GM12878 (cell line): ENCODE measurements at regions not wholly inside any gene's neighbourhood (a gene's known extent, or its start where the extent isn't known, plus 50 kb on each side); places are given as distances from the start of the nearest gene placed in this dataset.

ENCODE experiments used
- ATAC-seq: fragments of 200-7000 bp; cut with Tn5 transposase; 3 replicates; pipeline ENCODE4 v1.9.1; 2020; ENCODE audit warnings: mild to moderate bottlenecking, moderate library complexity
- BruUV-seq: library from RNA; stranded (reverse); fragments of 400-500 nt; replicated peaks from 2 replicates; lab custom pipeline; 2021; lab: Mats Ljungman, UMichigan
- CTCF ChIA-PET: fragments of 300-600 bp; sonication (Branson Sonifier 250); formaldehyde crosslinking; extraction: SDS; loops from one replicate; lab custom pipeline; 2021; ENCODE audit warnings: inconsistent platforms; lab: Yijun Ruan, JAX
- POLR2A ChIA-PET: fragments of 350-600 bp; formaldehyde crosslinking; extraction: SDS; loops from one replicate; lab custom pipeline; 2021; ENCODE audit warnings: inconsistent platforms; lab: Charles Lee
- RAD21 ChIA-PET: fragments of 300-600 bp; sonication (Branson Sonifier 250); formaldehyde crosslinking; loops from one replicate; lab custom pipeline; 2023; ENCODE audit warnings: antibody characterized with exemption; ENCODE audit not compliant: unreplicated experiment; lab: Charles Lee
- SMC1A ChIA-PET: fragments of 300-600 bp; sonication (Branson Sonifier 250); formaldehyde crosslinking; loops from one replicate; lab custom pipeline; 2023; ENCODE audit not compliant: unreplicated experiment, uncharacterized antibody; lab: Charles Lee
- DNase-seq: peaks from one replicate; pipeline ENCODE4 v3.0.0-alpha.2; 2011; ENCODE audit warnings: low read depth, low spot score
- FAIRE-seq: peaks from 3 replicates; lab custom pipeline; 2011; peaks lifted over from hg19 to GRCh38; lab: Jason Lieb, UNC
- H2AFZ ChIP-seq: 2 replicates; pipeline ENCODE4 v1.6.0; 2011; ENCODE audit warnings: low read depth, low read length, control low read depth; ENCODE audit not compliant: control insufficient read depth
- H3K27ac ChIP-seq: 2 replicates; pipeline ENCODE4 v1.5.1; 2011; ENCODE audit warnings: control low read depth; ENCODE audit not compliant: control insufficient read depth, insufficient read depth
- H3K27me3 ChIP-seq, 2 experiments: replicated peaks in 1 of 2; 2 replicates each; pipeline versions ENCODE4 v1.6.0 to v1.6.1; 2011; ENCODE audit warnings: low read length in 1 of 2; ENCODE audit not compliant: control insufficient read depth in 2 of 2, insufficient read depth in 2 of 2
- H3K36me3 ChIP-seq, 2 experiments: 2 replicates each; pipeline ENCODE4 v1.5.1; 2011; ENCODE audit warnings: low read length in 1 of 2; ENCODE audit not compliant: control insufficient read depth in 2 of 2, insufficient read depth in 2 of 2
- H3K4me1 ChIP-seq: 2 replicates; pipeline ENCODE4 v1.6.1; 2011; ENCODE audit warnings: mild to moderate bottlenecking, low read length, moderate library complexity, mixed read lengths; ENCODE audit not compliant: control insufficient read depth, insufficient read depth
- H3K4me2 ChIP-seq: 2 replicates; pipeline ENCODE4 v1.6.0; 2011; ENCODE audit warnings: control low read depth; ENCODE audit not compliant: control insufficient read depth, insufficient read depth
- H3K4me3 ChIP-seq: fragments of 200-600 bp; sonication (generic); 2 replicates; pipeline ENCODE4 v1.5.1; 2016
- H3K79me2 ChIP-seq: 2 replicates; pipeline ENCODE4 v1.6.0; 2011; ENCODE audit warnings: low read length; ENCODE audit not compliant: control insufficient read depth, insufficient read depth
- H3K9ac ChIP-seq: 2 replicates; pipeline ENCODE4 v1.8.0; 2011; ENCODE audit warnings: low read length, control low read depth, mixed read lengths; ENCODE audit not compliant: control insufficient read depth, insufficient read depth
- H3K9me3 ChIP-seq: replicated peaks from 3 replicates; pipeline ENCODE4 v1.5.1; 2011; ENCODE audit warnings: mild to moderate bottlenecking, low read length; ENCODE audit not compliant: control insufficient read depth, insufficient read depth
- H4K20me1 ChIP-seq: 2 replicates; pipeline ENCODE4 v1.6.0; 2011; ENCODE audit not compliant: control insufficient read depth, insufficient read depth
- BCLAF1 ChIP-seq: fragments of 450-650 bp; IDR thresholded peaks from 2 replicates; pipeline ENCODE4 v1.6.1; 2017; ENCODE audit warnings: antibody characterized with exemption, mild to moderate bottlenecking, moderate library complexity
- CHD2 ChIP-seq: IDR thresholded peaks from 2 replicates; pipeline ENCODE4 v1.6.1; 2011; ENCODE audit warnings: low read depth, low read length, improper control_type of control experiment, borderline replicate concordance
- SMAD1 ChIP-seq: fragments of 450-650 bp; IDR thresholded peaks from 2 replicates; pipeline ENCODE4 v1.6.1; 2018; ENCODE audit warnings: mild to moderate bottlenecking, low read depth; ENCODE audit not compliant: partially characterized antibody
- SP1 ChIP-seq: IDR thresholded peaks from one replicate; pipeline ENCODE4 v1.6.1; 2011; ENCODE audit warnings: low read depth, low read length
- TAF1 ChIP-seq: IDR thresholded peaks from 2 replicates; pipeline ENCODE4 v1.6.1; 2011; ENCODE audit warnings: mild to moderate bottlenecking, low read depth, low read length, borderline replicate concordance
- WGBS: methylation state at CpG from one replicate; pipeline ENCODE4 v1.1.6; 2016; ENCODE audit warnings: low lambda C conversion rate; ENCODE audit not compliant: insufficient replicate concordance, insufficient coverage; ENCODE audit errors: missing lambda C conversion rate; 5-methylcytosine and 5-hydroxymethylcytosine counted together
- in situ Hi-C: fragments of 300-500 bp; cut with MboI; formaldehyde crosslinking; loops from 9 replicates; pipeline ENCODE4 v1.14.3; 2018; ENCODE audit warnings: mixed read lengths
- intact Hi-C: fragments of 100-400 bp; cut with micrococcal nuclease; formaldehyde crosslinking; loops from one replicate; pipeline ENCODE4 v1.14.2; 2022; ENCODE audit not compliant: unreplicated experiment
- TF ChIP-seq, protein P1 (sequence below): fragments of 450-650 bp; IDR thresholded peaks from 2 replicates; pipeline ENCODE4 v1.6.1; 2017; ENCODE audit warnings: borderline replicate concordance

GRCh38 chr1:81242103-81242502, 558.6 kb upstream of the ADGRL2 start:
- SMC1A ChIA-PET, result no interaction called here
- H3K27ac ChIP-seq, result no peak overlapping the region

More at GRCh38 chr1:81242103-81242502, 558.6 kb upstream of the ADGRL2 start:
- Histone ChIP-seq H3K4me2 (no peak overlapping the region), H3K4me1 (no peaks in the 10 kb centered on the region), H2AFZ (no peak overlapping the region), H3K9ac (no peak overlapping the region), H3K79me2 (no peaks in the 10 kb centered on the region), H3K4me3 (no peak overlapping the region), H3K27me3 (no peaks in the 10 kb centered on the region), H4K20me1 (no peaks in the 10 kb centered on the region), H3K9me3 (no peaks in the 10 kb centered on the region), H3K36me3 (no peaks in the 10 kb centered on the region)
- WGBS, result 25% methylated on average over 2 of the region's 2 CpGs
- intact Hi-C loops, result no loop called here
- in situ Hi-C loops, result no loop called here
- BruUV-seq, result no TSS peak
- FAIRE-seq (no peak), ATAC-seq (no peak), DNase-seq (no peak)
- TF ChIP-seq SP1 (no peak), SMAD1 (no peak), BCLAF1 (no peak), TAF1 (no peak), CHD2 (no peak)
- TF ChIP-seq, protein P1, sequence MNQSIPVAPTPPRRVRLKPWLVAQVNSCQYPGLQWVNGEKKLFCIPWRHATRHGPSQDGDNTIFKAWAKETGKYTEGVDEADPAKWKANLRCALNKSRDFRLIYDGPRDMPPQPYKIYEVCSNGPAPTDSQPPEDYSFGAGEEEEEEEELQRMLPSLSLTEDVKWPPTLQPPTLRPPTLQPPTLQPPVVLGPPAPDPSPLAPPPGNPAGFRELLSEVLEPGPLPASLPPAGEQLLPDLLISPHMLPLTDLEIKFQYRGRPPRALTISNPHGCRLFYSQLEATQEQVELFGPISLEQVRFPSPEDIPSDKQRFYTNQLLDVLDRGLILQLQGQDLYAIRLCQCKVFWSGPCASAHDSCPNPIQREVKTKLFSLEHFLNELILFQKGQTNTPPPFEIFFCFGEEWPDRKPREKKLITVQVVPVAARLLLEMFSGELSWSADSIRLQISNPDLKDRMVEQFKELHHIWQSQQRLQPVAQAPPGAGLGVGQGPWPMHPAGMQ, result no peak
- ChIA-PET POLR2A (no interaction called here), RAD21 (no interaction called here), CTCF (no interaction called here)
